GM12891 (cell line): ENCODE measurements at regions not wholly inside any gene's neighbourhood (a gene's known extent, or its start where the extent isn't known, plus 50 kb on each side); places are given as distances from the start of the nearest gene placed in this dataset.

Experiments used
- DNase-seq: peaks from one replicate; pipeline ENCODE4 v3.0.0; 2011; ENCODE audit warnings: low spot score; ENCODE audit not compliant: insufficient read length
- FAIRE-seq: peaks from 2 replicates; lab custom pipeline; 2011; peaks lifted over from hg19 to GRCh38; lab: Jason Lieb, UNC
- PAX5 ChIP-seq: IDR thresholded peaks from 2 replicates; pipeline ENCODE4 v1.6.1; 2011; ENCODE audit warnings: low read length, moderate library complexity, mild to moderate bottlenecking; ENCODE audit not compliant: insufficient read depth, severe bottlenecking
- POLR2A ChIP-seq: IDR thresholded peaks from 2 replicates; pipeline ENCODE4 v1.6.1; 2011; ENCODE audit warnings: low read depth, low read length, control low read depth
- POLR2AphosphoS5 ChIP-seq: IDR thresholded peaks from 2 replicates; pipeline ENCODE4 v1.6.1; 2011; ENCODE audit warnings: low read depth, low read length, control low read depth
- POU2F2 ChIP-seq: IDR thresholded peaks from 2 replicates; pipeline ENCODE4 v1.6.1; 2011; ENCODE audit warnings: low read depth, mild to moderate bottlenecking, control low read depth, low read length, moderate library complexity
- SPI1 ChIP-seq: IDR thresholded peaks from 2 replicates; pipeline ENCODE4 v1.6.1; 2011; ENCODE audit warnings: low read depth, low read length, control low read depth
- TAF1 ChIP-seq: IDR thresholded peaks from 2 replicates; pipeline ENCODE4 v1.6.1; 2011; ENCODE audit warnings: low read depth, low read length, control low read depth

DNA sequence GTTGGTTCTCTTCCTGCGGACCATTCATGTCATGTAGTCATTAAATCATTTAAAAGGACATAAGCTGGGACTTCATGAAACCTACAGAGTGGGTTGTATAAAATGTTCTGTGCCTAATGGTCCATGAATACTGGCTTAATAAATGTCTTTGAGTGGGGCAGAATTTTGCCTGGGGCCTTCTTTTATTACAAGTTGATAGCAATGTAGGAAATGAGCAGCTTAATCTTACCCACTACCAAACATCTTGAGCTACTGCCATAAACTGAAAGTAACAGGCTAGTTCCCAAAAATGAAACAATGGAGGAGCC is 130.9 kb downstream of the TMEM17 start:
- no peak for DNase-seq
- TF ChIP-seq POLR2AphosphoS5 (no peak), SPI1 (no peak), PAX5 (no peak)
- FAIRE-seq = no peak

GRCh38 chr2:62374301-62375112 is 131.5 kb downstream of the TMEM17 start:
- FAIRE-seq (no peak), DNase-seq (no peak)
- TF ChIP-seq PAX5 (no peak), TAF1 (no peak), SPI1 (no peak), POLR2AphosphoS5 (no peak), POLR2A (no peak), POU2F2 (no peak)

GRCh38 chr2:62372824-62373223 is 133.2 kb downstream of the TMEM17 start:
- DNase-seq (no peak), FAIRE-seq (peak; percentile 69)
- TF ChIP-seq POLR2AphosphoS5 = no peak
- TF ChIP-seq PAX5 = no peak
- TF ChIP-seq SPI1 = no peak
- TF ChIP-seq POU2F2 = no peak
- no peak for TF ChIP-seq POLR2A
- no peak for TF ChIP-seq TAF1

DNA sequence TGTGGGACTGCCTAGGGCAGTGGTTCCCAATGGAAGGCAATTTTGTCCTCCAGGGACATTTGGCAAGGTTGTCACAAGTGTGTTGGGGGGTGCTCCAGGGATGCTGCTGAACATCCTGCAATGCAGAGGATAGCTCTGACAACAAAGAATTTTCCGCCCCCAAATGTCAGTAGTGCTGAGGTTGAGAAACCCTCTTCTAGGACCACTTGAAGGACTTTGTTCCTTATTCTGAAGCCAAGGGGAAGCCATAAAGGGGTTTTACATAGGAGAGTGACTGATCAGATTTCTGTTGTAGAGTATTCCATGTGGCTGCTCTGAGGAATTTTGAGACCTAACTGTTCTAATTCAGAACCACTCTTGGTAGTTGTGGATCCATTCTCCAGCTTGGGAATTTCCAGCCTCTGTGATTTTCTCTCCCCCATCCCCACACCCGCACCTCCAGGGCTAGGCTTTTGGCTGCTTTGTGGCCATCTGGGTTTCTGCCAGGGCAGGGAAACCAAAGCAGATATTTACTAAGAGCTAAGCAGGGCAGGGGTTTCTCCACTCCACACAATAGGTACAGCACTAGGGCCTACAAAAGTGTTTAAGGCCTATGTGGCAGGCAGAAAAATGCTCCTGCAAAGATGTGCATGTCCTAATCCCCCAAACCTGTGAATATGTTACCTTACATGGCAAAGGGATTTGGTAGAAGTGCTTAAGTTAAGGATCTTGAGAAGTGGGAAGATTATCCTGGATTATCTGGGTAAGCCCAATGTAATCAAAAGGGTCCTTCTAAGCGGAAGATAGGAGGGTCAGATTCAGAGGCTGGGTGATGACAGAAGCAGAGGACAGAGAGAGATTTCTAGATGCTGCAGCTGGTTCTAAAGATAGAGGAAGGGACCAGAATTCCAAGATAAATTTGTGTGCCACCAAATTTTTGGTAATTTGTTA is 135.4 kb downstream of the TMEM17 start:
- TF ChIP-seq SPI1 (no peak), POLR2AphosphoS5 (no peak), TAF1 (no peak), POLR2A (no peak), PAX5 (no peak), POU2F2 (no peak)
- FAIRE-seq (no peak), DNase-seq (no peak)

GRCh38 chr2:62369541-62370202 is 136.3 kb downstream of the TMEM17 start:
- peak; percentile 48 for FAIRE-seq
- no peak for TF ChIP-seq POLR2A
- no peak for TF ChIP-seq POU2F2
- no peak for TF ChIP-seq PAX5
- no peak for TF ChIP-seq TAF1
- no peak for TF ChIP-seq SPI1
- no peak for TF ChIP-seq POLR2AphosphoS5
- no peak for DNase-seq

DNA sequence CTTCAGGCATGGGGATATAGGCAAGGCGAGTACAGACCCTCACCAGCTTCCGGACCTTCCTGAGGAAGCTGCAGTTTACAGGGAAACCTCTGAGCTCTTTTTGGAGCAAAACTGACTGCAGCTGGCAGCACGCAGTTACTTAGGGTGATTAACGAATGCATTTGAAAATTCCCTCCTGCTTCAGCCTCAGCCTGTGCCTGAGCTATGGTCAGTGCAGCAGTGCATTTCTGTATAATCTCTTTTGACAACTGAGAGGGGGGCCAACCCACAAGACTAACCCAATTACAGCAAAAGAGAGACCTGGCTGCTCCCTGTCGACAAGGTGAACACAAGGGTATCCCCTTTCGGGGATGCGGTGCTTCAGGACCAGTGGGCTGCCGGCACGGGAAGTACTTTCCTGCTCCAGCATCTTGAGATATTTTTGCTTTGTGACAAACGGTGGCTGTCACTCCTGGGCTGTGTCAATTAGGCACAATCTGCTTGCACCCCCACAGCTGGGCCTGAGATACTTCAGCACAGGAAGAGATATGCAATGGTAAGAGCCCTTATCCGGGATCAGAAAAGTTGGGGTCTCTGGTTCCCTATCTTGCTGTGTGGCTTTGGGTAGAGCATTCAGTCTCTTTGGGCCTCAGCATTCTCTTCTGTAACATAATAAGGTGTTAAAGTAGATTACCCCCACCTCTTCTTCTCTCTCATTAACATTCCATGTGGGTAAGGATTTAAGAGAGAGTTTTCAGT is 141.0 kb downstream of the TMEM17 start:
- TF ChIP-seq TAF1 (no peak), POU2F2 (no peak), PAX5 (no peak), POLR2A (no peak), SPI1 (no peak), POLR2AphosphoS5 (no peak)
- FAIRE-seq (peak; percentile 55), DNase-seq (no peak)

DNA sequence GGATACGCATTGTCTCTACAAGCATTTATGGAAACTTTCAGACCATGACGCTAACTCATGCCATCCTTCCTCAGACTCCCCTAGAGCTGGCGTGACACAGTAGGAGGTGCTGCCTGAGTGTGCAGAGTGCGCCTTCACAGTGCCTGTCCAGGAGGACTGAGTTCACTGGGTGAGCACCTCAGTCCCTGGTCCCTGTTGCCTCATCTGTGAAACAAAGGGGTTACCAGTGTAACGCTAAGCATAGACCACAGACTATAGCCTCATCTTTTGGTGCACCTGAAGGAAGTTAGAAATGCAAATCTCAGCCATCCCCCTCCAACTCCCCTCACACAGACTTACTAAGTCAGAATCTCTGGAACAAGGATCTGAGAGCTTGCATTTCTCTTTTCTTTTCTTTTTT is 142.8 kb downstream of the TMEM17 start:
- DNase-seq (peak; percentile 50), FAIRE-seq (peak; percentile 97)
- 0 out of 2 replicates have a peak, but pooled peaks have one; percentile 24 for TF ChIP-seq POLR2AphosphoS5
- TF ChIP-seq POU2F2 = peak; percentile 95
- TF ChIP-seq POLR2A = no peak
- peak; percentile 28; the same call in 1 of the 2 replicates for TF ChIP-seq SPI1
- TF ChIP-seq TAF1 = peak; percentile 23; the same call in 1 of the 2 replicates
- TF ChIP-seq PAX5 = no peak

GRCh38 chr2:62362561-62362960 is 143.4 kb downstream of the TMEM17 start:
- TF ChIP-seq SPI1 (no peak), POLR2AphosphoS5 (no peak), POU2F2 (no peak), PAX5 (no peak), POLR2A (no peak), TAF1 (no peak)
- FAIRE-seq = no peak

GRCh38 chr2:62361964-62362363 is 144.0 kb downstream of the TMEM17 start:
- no peak for DNase-seq
- no peak for TF ChIP-seq POLR2AphosphoS5
- no peak for TF ChIP-seq POLR2A
- no peak for TF ChIP-seq SPI1
- no peak for TF ChIP-seq PAX5
- TF ChIP-seq TAF1 = no peak
- TF ChIP-seq POU2F2 = no peak
- peak; percentile 69 for FAIRE-seq

More at GRCh38 chr2:62362561-62362960, 143.4 kb downstream of the TMEM17 start:
- DNase-seq = no peak
